DND-41 (cell line): ENCODE measurements at regions not wholly inside any gene's neighbourhood (a gene's known extent, or its start where the extent isn't known, plus 50 kb on each side); places are given as distances from the start of the nearest gene placed in this dataset.

Source experiments
- ATAC-seq: fragments of 200-7000 bp; cut with Tn5 transposase; 3 replicates; pipeline ENCODE4 v1.9.1; 2021; ENCODE audit warnings: low read depth; ENCODE audit not compliant: insufficient read depth
- DNase-seq: peaks from one replicate; pipeline ENCODE4 v3.0.0-alpha.2; 2020
- H2AFZ ChIP-seq: 2 replicates; pipeline ENCODE4 v1.6.0; 2012; ENCODE audit warnings: low read depth, low read length
- H3K27ac ChIP-seq: 2 replicates; pipeline ENCODE4 v1.5.1; 2012; ENCODE audit warnings: low read length, inconsistent platforms
- H3K27me3 ChIP-seq: fragments of 200-600 bp; sonication (generic); 2 replicates; pipeline ENCODE4 v1.6.0; 2012; ENCODE audit warnings: low read length, mild to moderate bottlenecking, inconsistent platforms; ENCODE audit not compliant: insufficient read depth, poor library complexity
- H3K36me3 ChIP-seq: 2 replicates; pipeline ENCODE4 v1.5.1; 2012; ENCODE audit warnings: low read length, inconsistent platforms; ENCODE audit not compliant: insufficient read depth
- H3K4me1 ChIP-seq: 2 replicates; pipeline ENCODE4 v1.5.1; 2012; ENCODE audit warnings: mild to moderate bottlenecking, low read length; ENCODE audit not compliant: insufficient read depth
- H3K4me2 ChIP-seq: 2 replicates; pipeline ENCODE4 v1.6.0; 2012; ENCODE audit warnings: mild to moderate bottlenecking, moderate library complexity, low read length, inconsistent platforms; ENCODE audit not compliant: insufficient read depth
- H3K4me3 ChIP-seq, 2 experiments: fragments of 200-600 bp in 1 of 2; shearing (Covaris generic) in 1 of 2; 2 replicates each; pipeline ENCODE4 v1.5.1; 2012 to 2016; ENCODE audit warnings: inconsistent platforms in 2 of 2, low read length in 2 of 2, mild to moderate bottlenecking in 2 of 2, low read depth in 1 of 2, moderate library complexity in 1 of 2
- H3K79me2 ChIP-seq: 2 replicates; pipeline ENCODE4 v1.6.0; 2012; ENCODE audit warnings: low read length, inconsistent platforms; ENCODE audit not compliant: insufficient read depth
- H3K9ac ChIP-seq: 2 replicates; pipeline ENCODE4 v1.6.0; 2012; ENCODE audit warnings: low read depth, mild to moderate bottlenecking, inconsistent platforms, low read length, moderate library complexity
- H3K9me3 ChIP-seq: 2 replicates; pipeline ENCODE4 v1.5.1; 2012; ENCODE audit warnings: low read length, moderate library complexity, mild to moderate bottlenecking, inconsistent platforms; ENCODE audit not compliant: insufficient read depth, severe bottlenecking
- H4K20me1 ChIP-seq: 2 replicates; pipeline ENCODE4 v1.6.0; 2012; ENCODE audit warnings: low read length; ENCODE audit not compliant: insufficient read depth
- CTCF ChIP-seq: IDR thresholded peaks from 2 replicates; pipeline ENCODE4 v1.5.1; 2012; ENCODE audit warnings: borderline replicate concordance, low read length, moderate library complexity, mild to moderate bottlenecking; ENCODE audit not compliant: poor library complexity, severe bottlenecking; ENCODE audit errors: extremely low read depth
- EZH2 ChIP-seq: IDR thresholded peaks from 3 replicates; pipeline ENCODE4 v1.6.1; 2012; ENCODE audit warnings: borderline replicate concordance, low read depth, mild to moderate bottlenecking, moderate library complexity, low read length, inconsistent platforms; ENCODE audit not compliant: severe bottlenecking

GRCh38 chr22:47657224-47657623 lies 894.8 kb downstream of the TBC1D22A start:
- no peak overlapping the region for H3K27ac ChIP-seq
- H3K79me2 ChIP-seq, result no peaks in the 10 kb centered on the region
- H3K27me3 ChIP-seq, result no peaks in the 10 kb centered on the region
- no peak overlapping the region for H3K4me3 ChIP-seq
- H3K36me3 ChIP-seq, result no peaks in the 10 kb centered on the region
- no peak overlapping the region for H3K9ac ChIP-seq
- no peaks in the 10 kb centered on the region for H4K20me1 ChIP-seq
- ATAC-seq, result no peak
- no peak overlapping the region for H2AFZ ChIP-seq
- no peaks in the 10 kb centered on the region for H3K9me3 ChIP-seq
- no peaks in the 10 kb centered on the region for H3K4me1 ChIP-seq
- TF ChIP-seq EZH2, result no peak
- no peak for TF ChIP-seq CTCF
- no peak for DNase-seq
- no peak overlapping the region for H3K4me2 ChIP-seq

- Histone ChIP-seq H3K4me1 (no peaks in the 10 kb centered on the region), H3K4me2 (no peak overlapping the region), H3K9ac (no peak overlapping the region), H3K36me3 (no peaks in the 10 kb centered on the region), H3K9me3 (no peaks in the 10 kb centered on the region), H2AFZ (no peak overlapping the region), H3K27ac (no peak overlapping the region), H3K27me3 (no peaks in the 10 kb centered on the region), H3K4me3 (no peak overlapping the region), H3K79me2 (no peaks in the 10 kb centered on the region), H4K20me1 (no peaks in the 10 kb centered on the region)
- no peak for DNase-seq
- no peak for ATAC-seq
- no peak for TF ChIP-seq EZH2
- no peak for TF ChIP-seq CTCF
Measured at GRCh38 chr22:47656806-47657205, 894.4 kb downstream of the TBC1D22A start.

- Histone ChIP-seq H2AFZ (no peak overlapping the region), H3K4me1 (no peaks in the 10 kb centered on the region), H3K27me3 (no peaks in the 10 kb centered on the region), H4K20me1 (no peaks in the 10 kb centered on the region), H3K4me2 (no peak overlapping the region), H3K79me2 (no peaks in the 10 kb centered on the region), H3K27ac (no peak overlapping the region), H3K9me3 (no peaks in the 10 kb centered on the region), H3K36me3 (no peaks in the 10 kb centered on the region), H3K9ac (no peak overlapping the region), H3K4me3 (no peak overlapping the region)
- TF ChIP-seq CTCF, result no peak
- TF ChIP-seq EZH2, result no peak
- no peak for DNase-seq
- no peak for ATAC-seq
Measured at GRCh38 chr22:47655930-47656329, 893.5 kb downstream of the TBC1D22A start.

GRCh38 chr22:47654922-47655491 lies 892.6 kb downstream of the TBC1D22A start:
- H3K4me3 ChIP-seq, result no peak overlapping the region
- no peak overlapping the region for H3K9ac ChIP-seq
- H3K79me2 ChIP-seq, result no peaks in the 10 kb centered on the region
- no peak overlapping the region for H3K4me2 ChIP-seq
- no peak overlapping the region for H2AFZ ChIP-seq
- no peak overlapping the region for H3K27ac ChIP-seq
- H3K4me1 ChIP-seq, result no peaks in the 10 kb centered on the region
- H3K27me3 ChIP-seq, result no peaks in the 10 kb centered on the region
- no peak for ATAC-seq
- H3K9me3 ChIP-seq, result no peaks in the 10 kb centered on the region
- no peaks in the 10 kb centered on the region for H4K20me1 ChIP-seq
- no peak for DNase-seq
- no peaks in the 10 kb centered on the region for H3K36me3 ChIP-seq
- TF ChIP-seq CTCF (no peak), EZH2 (no peak)
